ENCODE measurements at regions not wholly inside any gene's neighbourhood (a gene's known extent, or its start where the extent isn't known, plus 50 kb on each side); places are given as distances from the start of the nearest gene placed in this dataset.
"Not testable (repeated sequence)": the region's sequence is repeated elsewhere in the genome, so short reads cannot be mapped to it uniquely, and the experiment has no call there.

GRCh38 chr6:144467172-144467762 is 182.1 kb downstream of the UTRN start:
- in situ Hi-C loops (cut with HindIII; ENCODE audit: low sequenced_read_pairs) = no loop called here
- no peak for DNase-seq (ENCODE audit: low spot score)

DNA sequence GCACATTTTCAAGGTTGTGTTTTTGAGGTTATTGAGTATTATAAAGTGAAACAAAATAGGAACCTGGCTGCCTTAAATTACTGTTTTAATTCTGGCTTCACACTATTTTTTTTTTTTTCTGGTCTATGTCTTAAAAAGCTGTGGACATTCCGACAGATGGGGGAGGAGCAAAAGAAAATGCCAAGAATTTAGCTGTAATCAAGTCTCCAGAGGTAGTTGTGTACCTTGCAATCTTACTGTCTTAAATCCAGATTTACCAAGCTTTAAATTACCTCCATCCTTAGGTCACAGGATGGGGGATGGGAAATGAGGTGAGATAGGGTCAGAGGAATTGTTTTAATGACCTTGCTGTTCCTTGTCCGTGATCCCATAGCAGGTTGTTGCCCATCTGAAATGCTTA is 182.8 kb downstream of the UTRN start:
- no peak for DNase-seq (ENCODE audit: low spot score)
- in situ Hi-C loops (cut with HindIII; ENCODE audit: low sequenced_read_pairs) = no loop called here

GRCh38 chr6:144468709-144469108 is 183.6 kb downstream of the UTRN start:
- DNase-seq (ENCODE audit: low spot score) = no peak
- in situ Hi-C loops (cut with HindIII; ENCODE audit: low sequenced_read_pairs) = no loop called here

DNA sequence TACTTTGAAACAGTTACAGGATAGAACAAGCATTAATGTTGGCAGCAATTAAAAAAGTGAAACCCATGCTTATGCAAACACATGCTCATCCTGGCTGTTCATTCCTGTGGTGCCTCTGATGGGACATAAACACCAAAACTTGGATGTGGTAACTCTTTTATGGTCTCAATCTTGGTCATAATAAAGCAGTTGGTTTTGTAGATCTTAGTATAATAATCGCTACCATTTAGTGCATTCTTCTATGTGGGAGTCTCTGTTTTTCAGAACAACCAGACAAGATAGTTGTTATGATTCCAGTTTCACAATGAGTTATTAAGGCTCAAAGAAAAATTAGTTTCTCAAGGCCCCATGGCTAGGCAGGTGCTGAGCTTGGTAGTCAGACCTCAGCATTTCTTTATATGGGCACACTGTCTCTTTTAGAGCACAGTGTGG is 184.0 kb downstream of the UTRN start:
- no peak for DNase-seq (ENCODE audit: low spot score)
- in situ Hi-C loops (cut with HindIII; ENCODE audit: low sequenced_read_pairs) = no loop called here

DNA sequence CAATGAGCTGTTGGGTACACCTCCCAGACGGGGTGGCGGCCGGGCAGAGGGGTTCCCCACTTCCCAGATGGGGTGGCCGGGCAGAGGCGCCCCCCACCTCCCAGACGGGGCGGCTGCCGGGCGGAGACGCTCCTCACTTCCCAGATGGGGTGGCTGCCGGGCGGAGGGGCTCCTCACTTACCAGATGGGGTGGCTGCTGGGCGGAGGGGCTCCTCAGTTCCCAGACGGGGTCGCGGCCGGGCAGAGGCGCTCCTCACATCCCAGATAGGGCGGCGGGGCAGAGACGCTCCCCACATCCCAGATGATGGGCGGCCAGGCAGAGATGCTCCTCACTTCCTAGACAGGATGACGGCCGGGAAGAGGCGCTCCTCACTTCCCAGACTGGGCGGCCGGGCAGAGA is 185.1 kb downstream of the UTRN start:
- DNase-seq (ENCODE audit: low spot score); in situ Hi-C loops (cut with HindIII; ENCODE audit: low sequenced_read_pairs): not testable (repeated sequence)

GRCh38 chr6:144471986-144472385 is 186.9 kb downstream of the UTRN start:
- no peak for DNase-seq (ENCODE audit: low spot score)
- in situ Hi-C loops (cut with HindIII; ENCODE audit: low sequenced_read_pairs) = no loop called here

GRCh38 chr6:144474290-144474689 is 189.2 kb downstream of the UTRN start:
- DNase-seq (ENCODE audit: low spot score) = no peak
- in situ Hi-C loops (cut with HindIII; ENCODE audit: low sequenced_read_pairs) = no loop called here

DNA sequence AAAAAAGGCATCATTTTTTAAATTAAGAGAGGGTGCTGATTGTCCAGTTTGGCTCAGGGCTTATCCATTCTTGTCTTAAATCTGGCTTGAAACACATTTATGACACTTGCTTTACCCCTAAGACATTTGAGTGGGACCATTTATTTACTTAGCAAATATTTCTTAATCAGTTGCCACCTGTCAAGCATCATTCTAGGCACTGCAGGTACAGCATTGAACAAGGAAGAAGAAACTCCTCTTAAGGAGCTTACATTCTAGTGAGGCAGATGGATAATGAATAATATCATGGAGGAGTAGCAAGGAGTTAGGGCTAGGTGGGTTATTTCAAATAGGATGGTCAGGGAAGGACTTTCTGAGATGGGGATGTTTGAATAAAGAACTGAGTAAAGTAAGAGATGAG is 189.8 kb downstream of the UTRN start:
- in situ Hi-C loops (cut with HindIII; ENCODE audit: low sequenced_read_pairs) = no loop called here
- no peak for DNase-seq (ENCODE audit: low spot score)

DNA sequence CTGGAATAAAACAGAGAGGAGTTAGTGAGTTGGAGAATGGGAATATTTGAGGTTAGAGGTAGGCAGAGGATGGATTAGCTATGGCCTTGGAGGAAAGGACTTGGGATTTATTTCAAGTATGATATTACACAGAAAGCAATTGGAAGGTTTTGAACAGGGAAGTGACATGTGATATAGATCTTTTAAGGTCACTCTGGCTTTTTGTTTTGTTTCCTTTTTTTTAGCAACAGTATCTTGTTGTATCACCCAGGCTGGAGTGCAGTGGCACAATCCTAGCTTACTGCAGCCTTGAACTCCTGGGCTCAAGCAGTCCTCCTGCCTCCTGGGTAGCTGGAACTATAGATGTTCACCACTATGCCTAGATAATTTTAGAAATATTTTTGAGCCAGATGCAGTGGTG is 190.3 kb downstream of the UTRN start:
- in situ Hi-C loops (cut with HindIII; ENCODE audit: low sequenced_read_pairs) = no loop called here

DNA sequence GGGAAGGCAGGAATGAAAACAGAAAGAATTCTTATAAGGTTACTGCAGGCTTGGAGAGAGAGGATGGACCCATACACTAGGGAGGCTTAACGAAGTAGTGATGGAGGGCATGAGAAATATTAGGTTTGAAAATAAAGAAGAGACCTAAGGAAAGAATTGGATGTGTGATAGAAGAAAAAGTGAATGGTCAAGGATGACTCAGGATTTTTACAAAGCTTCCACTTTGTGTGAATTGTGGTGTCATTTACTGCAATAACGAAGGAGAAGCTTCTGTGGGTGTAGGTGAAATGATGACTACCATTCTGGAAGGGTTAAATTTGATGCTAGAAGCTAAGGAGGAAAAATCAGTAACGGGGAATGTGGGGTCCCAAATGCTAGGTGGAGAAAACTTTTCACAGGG is 191.2 kb downstream of the UTRN start:
- in situ Hi-C loops (cut with HindIII; ENCODE audit: low sequenced_read_pairs) = no loop called here
- DNase-seq (ENCODE audit: low spot score) = no peak

More for the DNA sequence above, 190.3 kb downstream of the UTRN start:
- no peak for DNase-seq (ENCODE audit: low spot score)

DNA sequence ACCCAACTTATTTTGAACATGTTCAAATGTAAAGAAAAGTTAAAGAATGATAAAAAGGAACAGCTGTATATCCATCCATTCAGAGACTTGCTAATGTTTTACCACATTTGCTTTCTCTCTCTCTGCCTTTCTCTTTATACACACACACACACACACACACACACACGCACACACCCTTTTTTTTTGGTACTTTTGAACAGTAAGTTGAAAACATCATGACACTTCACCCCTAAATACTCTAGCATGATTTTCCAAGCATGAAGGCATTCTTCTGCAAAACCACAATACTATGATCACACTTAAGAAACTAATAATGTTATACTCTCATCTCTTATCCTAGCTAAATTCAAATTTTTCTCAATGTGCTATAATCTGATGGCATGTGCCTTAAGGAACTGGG is 192.3 kb downstream of the UTRN start:
- DNase-seq (ENCODE audit: low spot score) = no peak
- in situ Hi-C loops (cut with HindIII; ENCODE audit: low sequenced_read_pairs) = no loop called here

- DNase-seq (ENCODE audit: low spot score) = no peak
- in situ Hi-C loops (cut with HindIII; ENCODE audit: low sequenced_read_pairs) = no loop called here
These were observed 192.7 kb downstream of the UTRN start for GRCh38 chr6:144477856-144478255.

DNA sequence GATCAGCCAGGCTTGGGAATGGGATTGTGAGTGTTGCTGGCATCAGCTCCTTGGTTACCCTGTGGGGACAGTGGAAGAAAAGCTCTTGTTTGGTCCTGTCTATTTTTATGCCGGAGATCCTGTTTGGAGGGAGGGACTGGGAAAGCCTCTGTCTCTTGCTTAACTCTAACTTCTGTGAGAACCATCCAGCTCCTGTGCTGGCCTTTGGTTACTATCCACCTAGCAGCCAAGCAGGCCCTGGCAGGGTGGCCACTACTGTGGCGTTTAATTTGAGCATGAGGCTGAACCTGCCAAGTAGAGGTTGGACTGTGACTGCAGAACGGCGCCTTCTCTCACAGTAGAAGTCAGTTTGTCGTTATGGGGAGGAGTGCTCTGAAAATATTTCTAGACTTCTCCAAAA is 193.3 kb downstream of the UTRN start:
- in situ Hi-C loops (cut with HindIII; ENCODE audit: low sequenced_read_pairs) = no loop called here
- peak; percentile 1 for DNase-seq (ENCODE audit: low spot score)

GRCh38 chr6:144479991-144480390 is 194.9 kb downstream of the UTRN start:
- in situ Hi-C loops (cut with HindIII; ENCODE audit: low sequenced_read_pairs) = no loop called here

DNA sequence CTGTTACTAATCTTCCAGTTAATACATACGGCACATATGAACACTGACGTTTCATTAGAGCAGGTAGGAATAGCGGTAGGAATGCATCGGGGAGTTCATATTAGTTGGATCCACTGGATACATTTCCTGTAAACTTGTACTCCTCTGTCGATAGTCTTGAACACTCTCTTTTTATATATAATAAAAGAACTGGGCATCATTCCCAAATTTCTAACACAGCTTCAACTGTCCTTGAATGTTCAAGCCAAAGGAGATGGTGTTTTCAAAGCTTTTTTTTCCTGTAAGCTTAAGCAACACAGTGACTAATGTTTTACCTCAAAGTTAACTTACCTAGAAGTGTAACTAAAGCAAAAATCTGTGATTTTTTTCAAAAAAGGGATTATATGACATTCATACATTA is 195.3 kb downstream of the UTRN start:
- no peak for DNase-seq (ENCODE audit: low spot score)
- in situ Hi-C loops (cut with HindIII; ENCODE audit: low sequenced_read_pairs) = no loop called here

More at GRCh38 chr6:144479991-144480390, 194.9 kb downstream of the UTRN start:
- DNase-seq (ENCODE audit: low spot score) = no peak

DNA sequence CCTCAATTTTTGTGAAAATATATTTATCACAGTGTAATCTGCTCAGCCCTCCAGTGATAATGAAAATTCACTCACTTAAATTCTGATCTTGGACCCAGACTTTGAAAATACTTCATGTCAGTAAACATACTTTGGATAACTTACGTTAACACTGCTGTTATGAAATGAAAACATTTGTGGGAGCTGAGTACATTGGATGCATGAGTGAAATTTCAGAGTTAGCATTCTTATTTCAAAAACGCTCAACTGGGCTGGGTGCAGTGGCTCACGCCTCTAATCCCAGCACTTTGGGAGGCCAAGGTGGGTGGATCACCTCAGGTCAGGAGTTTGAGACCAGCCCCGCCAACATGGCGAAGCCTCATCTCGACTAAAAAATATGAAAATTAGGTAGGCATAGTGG is 196.4 kb downstream of the UTRN start:
- in situ Hi-C loops (cut with HindIII; ENCODE audit: low sequenced_read_pairs) = no loop called here

DNA sequence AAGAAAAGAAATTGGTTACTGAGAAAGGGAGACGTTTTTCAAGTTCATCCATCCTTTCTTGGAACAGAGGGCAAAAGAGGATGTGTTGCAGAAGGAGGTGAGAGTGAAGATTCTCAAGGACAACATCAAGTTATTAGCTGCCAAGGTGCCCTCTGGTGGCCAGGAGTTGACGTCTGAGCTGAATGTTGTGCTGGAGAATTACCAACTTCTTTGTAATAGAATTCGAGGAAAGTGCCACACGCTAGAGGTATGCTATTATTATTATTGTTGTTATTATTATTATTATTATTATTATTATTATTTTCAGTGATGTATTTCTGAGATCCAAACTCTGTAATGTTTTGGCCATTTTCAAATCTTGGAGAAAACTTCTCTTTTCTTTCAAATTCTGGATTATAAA is 197.0 kb downstream of the UTRN start:
- in situ Hi-C loops (cut with HindIII; ENCODE audit: low sequenced_read_pairs) = no loop called here
- DNase-seq (ENCODE audit: low spot score) = peak; percentile 51

More for the DNA sequence above, 196.4 kb downstream of the UTRN start:
- DNase-seq (ENCODE audit: low spot score) = no peak

GRCh38 chr6:144485531-144485930 is 200.4 kb downstream of the UTRN start:
- no peak for DNase-seq (ENCODE audit: low spot score)
- in situ Hi-C loops (cut with HindIII; ENCODE audit: low sequenced_read_pairs) = no loop called here

- DNase-seq (ENCODE audit: low spot score) = no peak
- in situ Hi-C loops (cut with HindIII; ENCODE audit: low sequenced_read_pairs) = no loop called here
These were observed 203.5 kb downstream of the UTRN start for GRCh38 chr6:144488590-144488989.

DNA sequence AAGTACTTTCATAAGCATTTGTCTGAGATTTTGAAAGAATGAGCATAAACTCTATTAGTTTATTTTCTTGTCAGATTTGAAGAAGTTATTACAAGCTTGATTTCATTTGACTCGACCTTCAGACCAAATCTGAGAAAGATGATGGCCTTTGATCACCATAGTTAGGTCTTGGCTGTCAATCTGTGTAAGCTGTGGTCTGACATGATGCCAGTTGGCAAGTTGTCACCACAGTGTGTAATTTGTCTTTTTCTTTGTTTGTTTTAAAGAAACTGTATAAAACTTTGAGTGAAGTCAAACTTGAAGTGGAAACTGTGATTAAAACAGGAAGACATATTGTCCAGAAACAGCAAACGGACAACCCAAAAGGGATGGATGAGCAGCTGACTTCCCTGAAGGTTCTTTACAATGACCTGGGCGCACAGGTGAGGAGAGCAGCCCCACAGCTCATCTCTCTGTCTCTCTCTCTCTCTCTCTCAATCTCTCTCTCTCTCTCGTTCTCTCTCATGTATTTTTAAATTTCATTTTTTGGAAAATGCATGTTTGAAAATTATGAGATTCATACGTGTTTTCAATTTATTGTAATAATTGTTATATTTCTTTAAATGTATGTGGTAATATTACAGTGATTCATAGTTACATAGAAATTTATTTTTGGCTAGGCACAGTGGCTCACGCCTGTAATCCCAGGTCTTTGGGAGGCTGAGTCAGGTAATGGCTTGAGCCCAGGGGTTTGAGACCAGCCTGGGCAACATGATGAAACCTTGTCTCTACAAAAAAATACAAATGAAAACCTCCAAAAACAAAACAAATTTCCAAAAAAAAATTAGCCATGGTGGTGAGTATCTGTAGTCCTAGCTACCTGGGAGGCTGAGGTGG is 208.1 kb downstream of the UTRN start:
- in situ Hi-C loops (cut with HindIII; ENCODE audit: low sequenced_read_pairs) = no loop called here
- no peak for DNase-seq (ENCODE audit: low spot score)

GRCh38 chr6:144495076-144495475 is 209.9 kb downstream of the UTRN start:
- DNase-seq (ENCODE audit: low spot score); in situ Hi-C loops (cut with HindIII; ENCODE audit: low sequenced_read_pairs): not testable (repeated sequence)
